ENCODE measurements at regions not wholly inside any gene's neighbourhood (a gene's known extent, or its start where the extent isn't known, plus 50 kb on each side); places are given as distances from the start of the nearest gene placed in this dataset.

DNA sequence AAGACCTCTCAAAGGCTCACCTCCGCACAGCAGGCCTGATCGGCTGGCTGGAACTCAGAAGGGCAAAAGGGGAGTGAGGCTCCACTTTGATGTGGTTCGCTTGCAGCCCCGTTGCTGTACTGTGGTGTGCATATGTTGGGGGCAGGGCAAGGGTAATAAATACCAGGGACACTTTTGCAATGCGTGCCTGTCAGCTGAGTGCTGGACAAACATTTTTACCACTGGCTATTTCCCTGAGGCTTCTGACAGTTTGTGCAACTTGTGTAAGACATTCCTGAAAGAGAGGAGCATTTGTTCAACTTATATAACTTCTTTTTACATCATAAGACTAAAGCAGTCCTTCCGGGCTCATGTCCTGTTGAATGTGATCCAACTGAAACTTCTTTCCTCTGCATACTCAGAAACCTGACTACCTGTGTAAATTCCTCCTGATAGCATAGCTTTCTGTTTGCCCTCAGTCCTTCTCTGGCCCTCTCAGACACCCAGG lies 82.3 kb downstream of the SPRY1 start:
- Histone ChIP-seq H3K9me3 (ENCODE audit: low read length) (no peaks in the 10 kb centered on the region), H3K4me3 (ENCODE audit: low read length) (no peak overlapping the region), H3K27me3 (ENCODE audit: insufficient read depth, low read length) (no peaks in the 10 kb centered on the region), H2AFZ (ENCODE audit: low read depth, low read length) (no peak overlapping the region), H3K4me1 (ENCODE audit: insufficient read depth, low read length) (peaks cover 4% of the 10 kb centered on the region), H3K36me3 (ENCODE audit: insufficient read depth, low read length) (no peaks in the 10 kb centered on the region)

DNA sequence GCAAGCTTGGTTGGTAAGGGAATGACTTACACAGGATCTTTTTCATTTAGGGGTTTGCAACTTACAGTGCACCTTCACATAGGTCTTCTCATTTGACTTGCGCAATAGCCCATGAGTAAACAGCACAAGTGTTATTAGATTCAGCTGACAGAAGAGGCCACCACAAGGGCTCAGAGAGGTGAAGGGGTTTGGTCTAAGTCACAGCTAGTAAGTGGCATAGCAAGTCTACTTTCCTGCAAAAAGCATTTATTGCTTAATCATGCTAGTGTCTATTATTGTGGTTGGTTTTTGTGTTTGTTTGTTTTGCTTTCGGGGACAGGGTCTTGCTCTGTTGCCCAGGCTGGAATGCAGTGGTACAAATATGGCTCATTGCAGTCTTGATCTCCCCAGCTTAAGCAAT lies 83.3 kb downstream of the SPRY1 start:
- no peaks in the 10 kb centered on the region for H3K9me3 ChIP-seq (ENCODE audit: low read length)
- no peak overlapping the region for H3K4me3 ChIP-seq (ENCODE audit: low read length)
- peaks cover 4% of the 10 kb centered on the region for H3K4me1 ChIP-seq (ENCODE audit: insufficient read depth, low read length)
- H2AFZ ChIP-seq (ENCODE audit: low read depth, low read length) = no peak overlapping the region
- H3K36me3 ChIP-seq (ENCODE audit: insufficient read depth, low read length) = no peaks in the 10 kb centered on the region
- no peaks in the 10 kb centered on the region for H3K27me3 ChIP-seq (ENCODE audit: insufficient read depth, low read length)

DNA sequence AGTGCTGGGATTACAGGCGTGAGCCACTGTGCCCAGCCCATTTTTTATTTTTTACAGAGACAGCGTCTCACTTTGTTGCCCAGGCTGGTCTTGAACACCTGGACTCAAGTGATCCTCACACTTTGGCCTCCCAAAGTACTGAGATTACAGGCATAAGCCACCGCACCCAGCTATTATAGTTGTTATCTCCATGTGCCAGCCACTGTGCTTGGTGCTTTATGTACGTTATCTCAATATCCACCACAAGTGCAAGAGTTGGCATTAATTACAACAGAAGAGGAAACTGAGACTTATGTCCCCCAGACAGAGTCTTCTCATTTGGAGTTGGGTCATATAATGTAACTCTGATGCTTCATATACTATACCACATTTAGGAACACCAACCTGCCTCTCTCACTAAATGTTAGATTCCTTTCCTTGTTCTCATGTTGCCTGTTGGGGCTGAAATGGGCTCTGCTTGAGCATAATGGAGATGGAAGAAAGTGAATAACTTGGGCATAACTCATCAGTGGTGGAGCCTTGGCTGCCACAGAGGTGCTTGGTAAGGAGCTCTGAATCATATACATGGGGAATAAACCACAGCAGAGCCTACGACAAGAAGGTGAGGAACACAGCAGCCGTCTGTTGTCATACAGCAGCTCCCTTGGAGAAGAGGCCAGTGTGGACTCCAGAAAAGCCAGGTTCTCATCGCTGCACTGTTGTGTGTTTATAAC lies 84.3 kb downstream of the SPRY1 start:
- Histone ChIP-seq H3K4me1 (ENCODE audit: insufficient read depth, low read length) (peaks cover 4% of the 10 kb centered on the region), H3K9me3 (ENCODE audit: low read length) (no peaks in the 10 kb centered on the region), H3K27me3 (ENCODE audit: insufficient read depth, low read length) (no peaks in the 10 kb centered on the region), H3K4me3 (ENCODE audit: low read length) (no peak overlapping the region), H2AFZ (ENCODE audit: low read depth, low read length) (no peak overlapping the region), H3K36me3 (ENCODE audit: insufficient read depth, low read length) (no peaks in the 10 kb centered on the region)

DNA sequence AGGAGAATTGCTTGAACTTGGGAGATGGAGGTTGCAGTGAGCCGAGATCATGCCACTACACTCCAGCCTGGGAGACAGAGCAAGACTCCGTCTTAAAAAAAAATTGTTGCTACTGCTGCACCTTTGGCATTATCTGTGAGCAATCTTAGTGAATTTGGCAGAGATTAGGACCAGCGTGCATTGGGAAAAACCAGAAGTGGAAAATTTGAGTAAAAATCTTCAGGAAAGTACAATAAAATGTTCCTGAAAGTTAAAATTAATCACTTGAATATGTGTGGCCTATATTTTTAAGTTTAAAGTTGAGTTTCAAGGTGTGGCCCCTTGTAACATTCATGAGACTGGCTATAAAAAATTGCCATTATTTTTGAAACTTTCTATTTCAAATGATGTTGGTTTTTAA lies 85.1 kb downstream of the SPRY1 start:
- Histone ChIP-seq H3K4me3 (ENCODE audit: low read length) (no peak overlapping the region), H3K27me3 (ENCODE audit: insufficient read depth, low read length) (no peaks in the 10 kb centered on the region), H3K9me3 (ENCODE audit: low read length) (no peaks in the 10 kb centered on the region), H2AFZ (ENCODE audit: low read depth, low read length) (no peak overlapping the region), H3K36me3 (ENCODE audit: insufficient read depth, low read length) (no peaks in the 10 kb centered on the region), H3K4me1 (ENCODE audit: insufficient read depth, low read length) (peaks cover 4% of the 10 kb centered on the region)

DNA sequence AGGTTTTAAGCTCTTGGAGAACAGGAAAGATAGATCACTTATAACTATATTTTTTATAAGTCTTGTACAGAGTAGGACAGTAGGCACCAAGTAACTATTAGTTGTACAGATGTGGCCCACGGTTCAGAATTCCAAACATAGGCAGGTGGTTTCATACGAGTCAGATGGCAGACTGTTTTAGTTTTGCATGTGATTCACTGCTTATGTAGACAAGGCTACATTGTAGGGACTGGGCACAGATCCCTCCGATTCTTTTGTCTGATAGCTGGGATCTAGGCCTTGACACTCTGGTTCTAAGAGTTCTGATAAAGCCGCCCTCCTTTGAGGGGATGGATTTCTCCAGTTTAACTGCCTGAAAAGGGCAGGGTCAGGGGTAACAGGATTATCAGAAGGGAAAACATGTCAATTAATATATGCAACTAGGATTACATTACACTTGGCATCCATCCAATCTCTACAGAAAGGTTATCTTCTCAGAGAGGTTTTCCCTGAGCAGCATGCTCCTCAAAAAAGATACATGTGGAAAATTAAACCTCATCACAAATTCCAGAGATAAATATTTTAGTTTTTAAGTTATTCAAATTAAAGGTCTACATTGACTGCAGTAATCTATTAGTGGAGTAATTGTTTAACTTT lies 87.8 kb downstream of the SPRY1 start:
- H3K4me3 ChIP-seq (ENCODE audit: low read length) = no peak overlapping the region
- H3K36me3 ChIP-seq (ENCODE audit: insufficient read depth, low read length) = no peaks in the 10 kb centered on the region
- H3K9me3 ChIP-seq (ENCODE audit: low read length) = no peaks in the 10 kb centered on the region
- no peaks in the 10 kb centered on the region for H3K4me1 ChIP-seq (ENCODE audit: insufficient read depth, low read length)
- H2AFZ ChIP-seq (ENCODE audit: low read depth, low read length) = no peak overlapping the region
- H3K27me3 ChIP-seq (ENCODE audit: insufficient read depth, low read length) = no peaks in the 10 kb centered on the region

DNA sequence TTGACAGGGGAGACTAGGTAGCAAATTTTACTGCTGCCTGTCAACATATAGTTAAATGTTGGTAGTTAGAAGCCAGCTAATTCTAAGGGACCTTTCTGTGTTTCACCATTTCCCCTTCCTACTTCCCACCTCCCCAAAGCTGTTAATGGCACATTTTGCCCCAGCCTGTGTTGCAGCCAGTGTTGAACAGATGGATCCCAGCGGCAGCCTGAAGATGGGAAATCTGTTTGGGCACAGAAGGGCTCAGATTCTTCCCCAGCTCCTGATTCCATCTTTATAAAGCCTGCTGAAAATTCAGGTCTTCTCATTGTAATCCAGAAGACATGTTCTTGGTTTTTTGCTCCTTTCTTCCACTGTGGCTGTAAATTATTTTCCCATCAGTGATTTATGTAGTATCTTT lies 89.0 kb downstream of the SPRY1 start:
- no peak overlapping the region for H3K4me3 ChIP-seq (ENCODE audit: low read length)

DNA sequence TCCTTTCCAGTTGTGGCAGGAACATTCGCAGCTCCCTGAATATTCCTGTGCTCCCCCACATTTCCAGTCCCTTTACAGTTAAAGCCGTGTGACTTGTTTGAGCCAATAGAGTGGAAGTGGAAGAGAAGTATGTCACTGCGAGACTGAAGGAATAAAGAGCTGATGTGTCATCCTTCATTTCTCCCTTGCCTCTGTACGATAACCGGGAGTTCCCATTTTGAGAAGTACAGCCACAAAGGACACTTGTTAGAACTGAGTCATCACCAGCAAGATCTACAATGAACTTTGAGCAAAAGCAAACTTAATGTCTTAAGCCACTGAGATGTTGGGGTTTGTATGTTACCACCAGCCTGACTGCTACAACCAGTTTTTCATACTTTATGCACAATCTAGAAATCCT lies 92.3 kb downstream of the SPRY1 start:
- no peaks in the 10 kb centered on the region for H3K4me1 ChIP-seq (ENCODE audit: insufficient read depth, low read length)
- no peaks in the 10 kb centered on the region for H3K9me3 ChIP-seq (ENCODE audit: low read length)
- H3K4me3 ChIP-seq (ENCODE audit: low read length) = no peak overlapping the region
- H2AFZ ChIP-seq (ENCODE audit: low read depth, low read length) = no peak overlapping the region
- no peaks in the 10 kb centered on the region for H3K36me3 ChIP-seq (ENCODE audit: insufficient read depth, low read length)
- H3K27me3 ChIP-seq (ENCODE audit: insufficient read depth, low read length) = no peaks in the 10 kb centered on the region

More for the DNA sequence above, 89.0 kb downstream of the SPRY1 start:
- no peaks in the 10 kb centered on the region for H3K9me3 ChIP-seq (ENCODE audit: low read length)
- no peaks in the 10 kb centered on the region for H3K4me1 ChIP-seq (ENCODE audit: insufficient read depth, low read length)
- H3K27me3 ChIP-seq (ENCODE audit: insufficient read depth, low read length) = no peaks in the 10 kb centered on the region
- H2AFZ ChIP-seq (ENCODE audit: low read depth, low read length) = no peak overlapping the region
- H3K36me3 ChIP-seq (ENCODE audit: insufficient read depth, low read length) = no peaks in the 10 kb centered on the region

DNA sequence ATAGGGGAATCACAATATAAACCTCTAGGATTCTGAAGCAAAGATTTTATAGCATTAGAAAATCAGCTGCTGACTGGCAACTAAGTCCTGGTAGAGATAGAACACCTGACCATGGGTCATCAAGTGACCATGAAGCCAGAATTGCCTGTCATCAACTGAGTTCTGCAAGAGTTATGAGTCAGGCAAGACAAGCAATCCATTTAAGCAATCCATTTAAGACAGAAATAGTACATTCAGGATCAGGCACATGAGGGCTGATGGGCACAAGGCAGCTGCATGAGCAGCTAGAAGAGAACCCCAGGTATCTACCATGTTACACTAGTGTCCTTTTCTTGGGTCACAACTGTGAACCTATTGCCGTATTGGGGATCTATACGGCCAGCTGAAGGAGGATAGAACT lies 98.9 kb downstream of the SPRY1 start:
- no peaks in the 10 kb centered on the region for H3K27me3 ChIP-seq (ENCODE audit: insufficient read depth, low read length)
- no peaks in the 10 kb centered on the region for H3K9me3 ChIP-seq (ENCODE audit: low read length)
- no peaks in the 10 kb centered on the region for H3K4me1 ChIP-seq (ENCODE audit: insufficient read depth, low read length)
- H3K36me3 ChIP-seq (ENCODE audit: insufficient read depth, low read length) = no peaks in the 10 kb centered on the region
- H2AFZ ChIP-seq (ENCODE audit: low read depth, low read length) = no peak overlapping the region
- H3K4me3 ChIP-seq (ENCODE audit: low read length) = no peak overlapping the region

DNA sequence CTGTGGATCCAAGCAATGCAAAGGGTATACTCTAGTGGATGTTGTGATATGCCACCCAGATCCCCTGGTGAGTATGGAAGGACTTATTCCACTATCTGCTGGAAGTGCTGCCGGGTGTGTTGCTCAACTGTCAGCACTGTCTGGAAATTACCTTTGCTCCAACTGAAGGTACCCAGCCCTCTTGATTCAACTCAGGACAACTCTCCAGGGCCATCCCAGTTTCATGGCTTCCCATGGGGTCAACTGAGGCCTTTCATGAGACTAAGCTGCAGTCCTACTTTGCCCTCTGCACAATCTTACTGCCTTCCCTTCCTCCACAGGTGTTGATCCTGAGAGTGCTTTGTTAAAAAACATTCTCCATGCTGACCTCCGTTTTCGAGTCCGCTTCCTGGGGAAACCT lies 99.8 kb downstream of the SPRY1 start:
- no peaks in the 10 kb centered on the region for H3K9me3 ChIP-seq (ENCODE audit: low read length)
- no peak overlapping the region for H3K4me3 ChIP-seq (ENCODE audit: low read length)
- H2AFZ ChIP-seq (ENCODE audit: low read depth, low read length) = no peak overlapping the region
- H3K36me3 ChIP-seq (ENCODE audit: insufficient read depth, low read length) = no peaks in the 10 kb centered on the region
- H3K4me1 ChIP-seq (ENCODE audit: insufficient read depth, low read length) = no peaks in the 10 kb centered on the region
- no peaks in the 10 kb centered on the region for H3K27me3 ChIP-seq (ENCODE audit: insufficient read depth, low read length)

DNA sequence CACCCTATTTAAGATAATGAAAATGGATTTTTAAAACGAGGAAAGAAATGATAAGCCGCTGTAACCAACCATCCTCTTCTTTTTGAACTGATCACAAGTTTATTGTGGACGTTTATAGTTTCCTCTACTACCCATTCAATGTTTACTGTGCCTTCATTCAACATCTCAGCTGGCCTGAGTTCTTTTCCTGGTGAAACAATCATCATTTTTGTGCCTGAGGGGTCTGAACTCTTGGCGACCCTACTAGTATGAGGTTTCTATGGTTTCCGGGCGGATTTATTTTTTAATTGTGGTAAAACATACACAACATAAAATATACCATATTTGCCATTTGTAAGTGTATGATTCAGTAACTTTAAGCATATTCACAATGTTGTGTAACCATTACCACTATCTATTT lies 100.7 kb downstream of the SPRY1 start:
- Histone ChIP-seq H3K27me3 (ENCODE audit: insufficient read depth, low read length) (no peaks in the 10 kb centered on the region), H3K4me3 (ENCODE audit: low read length) (no peak overlapping the region), H3K4me1 (ENCODE audit: insufficient read depth, low read length) (no peaks in the 10 kb centered on the region), H2AFZ (ENCODE audit: low read depth, low read length) (no peak overlapping the region), H3K36me3 (ENCODE audit: insufficient read depth, low read length) (no peaks in the 10 kb centered on the region), H3K9me3 (ENCODE audit: low read length) (no peaks in the 10 kb centered on the region)

DNA sequence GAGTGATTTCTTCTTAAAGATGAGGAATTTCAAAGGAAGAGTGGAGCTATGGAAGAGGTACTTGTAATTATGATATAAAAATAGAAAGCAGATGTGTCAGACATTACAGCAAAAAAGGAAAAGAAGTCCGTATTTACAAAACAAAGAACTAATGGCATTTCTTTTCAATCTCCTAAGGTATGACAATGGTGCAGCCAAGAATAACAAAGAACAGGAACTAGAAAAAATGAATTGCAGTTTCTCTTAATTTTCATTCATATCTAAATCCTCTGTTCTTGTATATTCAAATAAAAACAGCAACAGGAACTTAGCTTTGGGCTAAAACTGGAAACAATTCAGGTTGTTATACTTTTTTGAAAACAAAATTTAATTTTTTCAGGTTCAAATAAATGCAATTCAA lies 105.1 kb downstream of the SPRY1 start:
- no peak overlapping the region for H2AFZ ChIP-seq (ENCODE audit: low read depth, low read length)
- H3K4me1 ChIP-seq (ENCODE audit: insufficient read depth, low read length) = peaks cover 14% of the 10 kb centered on the region
- H3K9me3 ChIP-seq (ENCODE audit: low read length) = peaks cover 2% of the 10 kb centered on the region
- no peaks in the 10 kb centered on the region for H3K36me3 ChIP-seq (ENCODE audit: insufficient read depth, low read length)
- H3K4me3 ChIP-seq (ENCODE audit: low read length) = no peak overlapping the region
- H3K27me3 ChIP-seq (ENCODE audit: insufficient read depth, low read length) = no peaks in the 10 kb centered on the region

DNA sequence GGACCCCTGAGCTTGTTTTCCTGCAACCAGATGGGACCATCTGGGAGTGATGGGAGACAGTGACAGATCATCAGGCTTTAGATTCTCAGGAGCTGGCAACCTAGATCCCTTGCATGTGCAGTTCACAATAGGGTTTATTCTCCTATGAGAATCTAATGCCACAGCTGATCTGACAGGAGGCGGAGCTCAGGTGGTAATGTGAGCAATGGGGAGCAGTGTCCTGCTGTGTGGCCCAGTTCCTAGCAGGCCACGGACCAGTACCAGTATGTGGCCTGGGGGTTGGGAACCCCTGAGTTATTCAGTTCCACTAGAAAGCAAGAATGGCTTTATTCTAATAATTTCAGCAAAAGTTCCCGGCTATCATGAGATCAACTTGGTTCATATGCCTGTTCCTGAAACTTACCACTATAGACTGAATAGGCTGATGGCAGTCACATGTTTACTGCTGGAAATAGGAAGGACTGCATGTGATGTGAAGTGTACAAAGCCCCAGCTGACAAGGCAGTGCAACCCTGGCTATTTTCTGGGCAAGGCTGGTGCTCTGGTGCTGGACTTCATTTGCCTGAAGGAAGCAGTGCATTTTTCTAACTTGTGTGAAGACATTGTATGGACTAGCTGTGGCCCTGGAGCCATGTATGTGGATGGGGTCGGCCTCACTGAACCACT lies 107.2 kb downstream of the SPRY1 start:
- Histone ChIP-seq H2AFZ (ENCODE audit: low read depth, low read length) (no peak overlapping the region), H3K27me3 (ENCODE audit: insufficient read depth, low read length) (no peaks in the 10 kb centered on the region), H3K4me3 (ENCODE audit: low read length) (no peak overlapping the region), H3K4me1 (ENCODE audit: insufficient read depth, low read length) (peaks cover 14% of the 10 kb centered on the region), H3K9me3 (ENCODE audit: low read length) (peaks cover 2% of the 10 kb centered on the region), H3K36me3 (ENCODE audit: insufficient read depth, low read length) (no peaks in the 10 kb centered on the region)

Measured in neuron (in vitro differentiated cells).